ENCODE measurements at regions not wholly inside any gene's neighbourhood (a gene's known extent, or its start where the extent isn't known, plus 50 kb on each side); places are given as distances from the start of the nearest gene placed in this dataset.

GRCh38 chr3:21073561-21073960, 677.4 kb downstream of the ZNF385D start:
- TF ChIP-seq, protein P1, sequence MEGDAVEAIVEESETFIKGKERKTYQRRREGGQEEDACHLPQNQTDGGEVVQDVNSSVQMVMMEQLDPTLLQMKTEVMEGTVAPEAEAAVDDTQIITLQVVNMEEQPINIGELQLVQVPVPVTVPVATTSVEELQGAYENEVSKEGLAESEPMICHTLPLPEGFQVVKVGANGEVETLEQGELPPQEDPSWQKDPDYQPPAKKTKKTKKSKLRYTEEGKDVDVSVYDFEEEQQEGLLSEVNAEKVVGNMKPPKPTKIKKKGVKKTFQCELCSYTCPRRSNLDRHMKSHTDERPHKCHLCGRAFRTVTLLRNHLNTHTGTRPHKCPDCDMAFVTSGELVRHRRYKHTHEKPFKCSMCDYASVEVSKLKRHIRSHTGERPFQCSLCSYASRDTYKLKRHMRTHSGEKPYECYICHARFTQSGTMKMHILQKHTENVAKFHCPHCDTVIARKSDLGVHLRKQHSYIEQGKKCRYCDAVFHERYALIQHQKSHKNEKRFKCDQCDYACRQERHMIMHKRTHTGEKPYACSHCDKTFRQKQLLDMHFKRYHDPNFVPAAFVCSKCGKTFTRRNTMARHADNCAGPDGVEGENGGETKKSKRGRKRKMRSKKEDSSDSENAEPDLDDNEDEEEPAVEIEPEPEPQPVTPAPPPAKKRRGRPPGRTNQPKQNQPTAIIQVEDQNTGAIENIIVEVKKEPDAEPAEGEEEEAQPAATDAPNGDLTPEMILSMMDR (IDR thresholded peaks at IDR 0.05), result no peak
- no peak for TF ChIP-seq POLR2A (IDR thresholded peaks at IDR 0.05)
- no peak for TF ChIP-seq POLR2AphosphoS5 (IDR thresholded peaks at IDR 0.05)
